T47D (cell line): ENCODE measurements at regions not wholly inside any gene's neighbourhood (a gene's known extent, or its start where the extent isn't known, plus 50 kb on each side); places are given as distances from the start of the nearest gene placed in this dataset.

Source experiments
- DNase-seq, 2 experiments: peaks; one replicate each; pipeline versions ENCODE4 v3.0.0 to v3.0.0-alpha.2; 2011 to 2012; ENCODE audit warnings: low read depth in 1 of 2, low spot score in 1 of 2
- JUND ChIP-seq: IDR thresholded peaks from 2 replicates; pipeline ENCODE4 v1.6.1; 2012; ENCODE audit warnings: low read depth
- in situ Hi-C: cut with HindIII; loops from 2 replicates; pipeline ENCODE4 v1.10.0; 2016; ENCODE audit warnings: low sequenced_read_pairs, low pct_unique_long_range_greater_than_20kb

GRCh38 chr17:72432881-72433280 is 312.1 kb downstream of the SOX9 start:
- in situ Hi-C loops, result no loop called here
- DNase-seq, result no peak
- TF ChIP-seq JUND, result no peak

DNA sequence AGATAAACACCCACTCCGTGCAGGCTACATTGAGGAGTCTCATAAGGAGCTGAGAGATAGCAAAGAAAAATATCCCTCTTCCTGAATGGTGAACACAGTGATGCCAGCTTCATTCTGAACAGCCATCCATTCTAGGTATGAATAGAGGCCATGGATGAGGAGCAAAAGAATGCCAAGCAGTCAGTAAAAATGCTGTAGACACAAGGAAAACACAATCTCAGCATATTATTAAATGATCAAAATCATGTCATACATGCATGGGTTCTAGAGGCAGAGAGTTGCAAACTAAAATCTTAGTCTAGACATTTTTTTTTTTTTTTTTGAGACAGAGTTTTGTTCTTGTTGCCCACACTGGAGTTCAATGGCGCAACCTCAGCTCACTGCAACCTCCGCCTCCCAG is 313.0 kb downstream of the SOX9 start:
- DNase-seq, result no peak
- TF ChIP-seq JUND, result no peak
- in situ Hi-C loops, result no loop called here

GRCh38 chr17:72434581-72434980 is 313.8 kb downstream of the SOX9 start:
- in situ Hi-C loops, result no loop called here
- DNase-seq, result no peak
- no peak for TF ChIP-seq JUND

- in situ Hi-C loops, result no loop called here
- no peak for TF ChIP-seq JUND
- DNase-seq, result peak; percentile 76 to 92
Measured at GRCh38 chr17:72434991-72435618, 314.3 kb downstream of the SOX9 start.

DNA sequence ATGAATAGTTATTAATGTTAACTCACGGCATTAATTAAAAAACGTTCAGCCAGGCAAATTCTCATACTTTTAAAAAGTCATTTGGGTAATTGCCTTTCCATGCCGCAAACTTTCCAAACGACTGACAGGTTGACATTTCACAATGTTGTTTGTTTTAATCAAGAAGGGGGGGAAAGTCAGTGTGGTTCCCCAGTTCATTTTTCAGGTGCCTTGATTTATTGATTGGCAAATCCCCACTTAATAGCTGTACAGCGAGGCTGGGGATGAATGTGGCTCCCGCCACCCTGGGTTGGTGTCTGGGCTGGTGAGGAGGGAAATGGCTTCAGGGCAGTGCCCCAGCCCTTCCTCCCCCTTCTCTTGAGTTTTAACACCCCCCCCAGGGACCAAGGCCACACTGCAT is 318.0 kb downstream of the SOX9 start:
- in situ Hi-C loops, result no loop called here
- no peak for DNase-seq
- TF ChIP-seq JUND, result no peak

GRCh38 chr17:72439893-72440502 is 319.2 kb downstream of the SOX9 start:
- DNase-seq, result no peak
- in situ Hi-C loops, result no loop called here
- no peak for TF ChIP-seq JUND

- TF ChIP-seq JUND, result no peak
- DNase-seq, result no peak
- in situ Hi-C loops, result no loop called here
Measured at GRCh38 chr17:72440961-72441360, 320.1 kb downstream of the SOX9 start.

- TF ChIP-seq JUND, result no peak
- no peak for DNase-seq
- in situ Hi-C loops, result no loop called here
Measured at GRCh38 chr17:72441909-72442308, 321.1 kb downstream of the SOX9 start.

DNA sequence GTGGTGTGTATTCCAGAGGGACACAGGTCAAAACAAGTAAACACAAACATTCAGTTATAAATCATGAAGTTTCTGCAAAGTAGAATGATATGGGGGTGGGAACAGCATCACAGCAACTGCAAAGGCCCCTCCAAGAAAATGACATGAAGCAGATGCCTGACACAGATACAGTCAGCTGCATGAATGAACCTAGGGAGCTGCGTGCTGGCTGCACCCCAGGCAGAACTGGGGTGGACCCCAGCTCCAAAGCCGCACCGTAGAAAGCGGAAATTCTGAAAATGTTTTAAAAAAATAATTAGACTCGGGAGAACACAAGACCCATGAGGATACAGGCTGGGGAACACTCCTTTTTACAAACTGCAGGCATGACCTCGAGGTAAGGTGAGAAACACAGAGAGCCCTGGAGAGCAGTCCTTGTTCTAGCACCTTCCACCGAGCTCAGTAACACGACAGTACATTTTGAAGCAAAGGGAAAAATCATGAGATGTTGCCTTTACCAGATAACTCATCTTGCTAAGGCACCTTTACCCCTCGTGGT is 323.8 kb downstream of the SOX9 start:
- TF ChIP-seq JUND, result no peak
- in situ Hi-C loops, result no loop called here
- no peak for DNase-seq

- DNase-seq, result no peak
- no peak for TF ChIP-seq JUND
- in situ Hi-C loops, result no loop called here
Measured at GRCh38 chr17:72445055-72445991, 324.5 kb downstream of the SOX9 start.

DNA sequence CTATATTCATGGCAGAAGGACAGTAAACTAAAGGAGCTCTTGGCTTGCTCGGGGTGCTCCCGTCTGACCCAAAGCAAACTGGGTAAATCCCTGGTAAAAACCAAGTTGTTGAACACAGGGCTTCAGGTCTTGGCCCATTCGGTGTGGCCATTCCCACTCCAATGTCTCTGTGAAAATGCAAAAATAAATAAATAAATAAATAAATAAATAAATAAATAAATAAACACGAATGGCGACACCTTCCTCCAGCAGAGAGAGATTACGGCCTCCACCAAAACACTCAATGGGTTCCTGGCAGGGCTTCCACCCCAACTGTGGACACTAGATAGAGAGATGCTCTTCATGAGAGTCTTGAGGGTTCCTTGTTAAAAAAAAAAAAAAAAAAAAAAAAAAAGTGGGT is 325.3 kb downstream of the SOX9 start:
- no peak for TF ChIP-seq JUND
- DNase-seq, result no peak
- in situ Hi-C loops, result no loop called here

GRCh38 chr17:72446525-72447250 is 325.9 kb downstream of the SOX9 start:
- no peak for DNase-seq
- no peak for TF ChIP-seq JUND
- in situ Hi-C loops, result no loop called here
